Ramos (cell line): ENCODE measurements at regions not wholly inside any gene's neighbourhood (a gene's known extent, or its start where the extent isn't known, plus 50 kb on each side); places are given as distances from the start of the nearest gene placed in this dataset.

Experiments used
- in situ Hi-C: fragments of 300-500 bp; cut with MboI; formaldehyde crosslinking; loops from one replicate; pipeline ENCODE4 v1.14.3; 2022; ENCODE audit warnings: low sequenced_read_pairs; ENCODE audit not compliant: unreplicated experiment

DNA sequence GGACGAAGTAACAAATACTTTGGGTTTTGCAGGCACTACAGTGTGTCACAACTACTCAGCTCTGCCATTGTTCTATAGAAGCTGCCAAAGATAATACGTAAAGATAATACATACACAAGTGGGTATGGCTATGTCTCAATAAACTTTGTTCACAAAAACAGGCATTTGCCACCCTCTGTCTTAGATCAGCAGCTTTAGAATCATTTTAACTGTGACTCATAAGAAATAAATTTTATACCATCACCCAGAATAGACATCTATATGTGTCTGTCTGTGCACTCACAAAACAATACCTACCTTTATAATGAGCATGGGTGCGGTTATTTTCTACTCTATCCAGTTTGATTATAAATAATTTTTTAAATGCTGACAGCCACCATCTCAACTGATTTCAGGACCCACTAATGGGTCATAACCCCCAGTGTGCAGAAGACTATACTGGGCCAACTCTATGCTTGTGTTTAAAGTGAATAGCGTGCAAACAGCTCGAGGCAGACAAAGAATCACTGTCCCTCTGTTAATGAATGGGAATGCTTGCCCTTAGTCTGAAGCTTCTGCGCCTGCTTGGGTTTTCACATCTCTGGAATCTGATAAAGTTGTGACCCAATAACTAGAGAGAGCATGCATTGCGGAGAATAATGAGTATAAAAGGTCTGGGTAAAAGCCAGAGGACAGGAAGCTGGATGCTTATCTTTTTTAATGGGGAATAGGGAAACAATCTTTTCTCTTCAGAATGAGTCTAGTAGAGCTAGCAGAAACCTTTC is 216.2 kb downstream of the PLPP3 start:
- in situ Hi-C loops = no loop called here

DNA sequence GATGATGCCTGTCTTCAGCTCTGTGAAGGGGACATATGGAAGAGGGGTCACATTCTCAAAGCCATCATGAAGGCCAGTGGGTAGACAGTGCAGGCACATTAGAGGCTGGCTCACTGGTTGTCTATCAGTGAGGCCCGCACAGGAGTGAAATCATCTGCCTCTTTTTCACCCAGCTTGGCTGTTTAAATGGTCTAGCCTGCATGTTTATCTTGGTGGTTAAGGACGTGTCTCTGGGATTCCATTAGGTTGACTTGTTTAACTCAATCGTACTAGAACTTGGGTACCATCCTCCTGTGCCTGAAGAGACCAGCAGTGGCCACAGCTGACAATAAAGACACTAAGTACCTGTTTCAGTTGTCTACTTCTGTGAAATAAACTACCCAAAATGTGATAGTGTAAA is 219.3 kb downstream of the PLPP3 start:
- in situ Hi-C loops = no loop called here

DNA sequence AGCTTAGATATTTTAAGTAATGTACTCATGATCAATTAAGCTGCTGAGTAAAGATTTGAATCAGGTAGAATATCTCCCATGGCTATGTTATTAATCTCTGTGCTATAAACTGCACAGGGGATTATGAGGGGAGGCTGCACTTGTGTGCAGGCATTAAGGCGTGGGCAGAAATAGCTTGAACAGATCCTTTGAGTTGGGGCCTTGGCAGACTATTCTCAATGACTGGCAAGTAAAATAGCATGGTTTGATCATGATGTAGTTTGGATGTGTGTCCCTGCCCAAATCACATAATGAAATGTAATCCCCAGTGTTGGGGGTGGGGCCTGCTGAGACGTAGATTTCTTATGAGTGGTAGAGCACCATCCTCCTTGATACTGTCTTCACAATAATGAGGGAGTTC is 220.3 kb downstream of the PLPP3 start:
- in situ Hi-C loops = no loop called here

DNA sequence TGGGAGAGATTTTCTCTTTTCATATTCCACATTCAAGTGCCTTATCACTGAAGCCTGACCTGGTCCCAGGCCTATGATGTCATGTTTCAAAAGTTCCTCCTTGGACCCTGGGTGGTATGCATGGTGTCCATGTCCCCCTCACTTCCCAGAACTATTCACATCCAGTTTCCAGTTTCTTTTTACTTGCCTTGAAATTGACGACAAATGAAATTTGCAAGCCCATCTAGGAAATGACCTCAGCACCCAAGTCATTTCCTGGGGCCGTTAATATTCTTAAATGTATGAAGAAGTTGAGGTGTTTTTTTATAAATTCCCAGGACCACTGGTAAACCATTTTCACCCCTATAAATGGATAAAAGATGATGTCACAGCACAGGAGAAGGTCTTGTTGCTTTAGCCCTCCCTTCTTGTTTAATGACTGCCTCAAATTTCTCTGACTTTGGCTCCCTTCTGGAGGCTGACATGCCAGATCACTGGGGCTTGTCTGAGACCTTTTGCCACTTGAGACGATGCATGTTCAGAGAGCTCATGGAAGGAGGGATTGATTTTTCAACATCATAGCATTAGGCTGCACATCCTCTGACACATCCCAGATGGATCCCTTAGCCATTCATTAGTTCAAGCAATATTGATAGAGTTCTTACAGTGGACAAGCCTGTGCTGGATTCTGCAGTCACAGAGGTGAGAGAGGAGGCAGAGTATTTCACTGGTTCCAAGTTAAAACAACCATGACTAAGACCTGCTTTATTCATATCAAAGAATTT is 221.3 kb downstream of the PLPP3 start:
- in situ Hi-C loops = no loop called here

DNA sequence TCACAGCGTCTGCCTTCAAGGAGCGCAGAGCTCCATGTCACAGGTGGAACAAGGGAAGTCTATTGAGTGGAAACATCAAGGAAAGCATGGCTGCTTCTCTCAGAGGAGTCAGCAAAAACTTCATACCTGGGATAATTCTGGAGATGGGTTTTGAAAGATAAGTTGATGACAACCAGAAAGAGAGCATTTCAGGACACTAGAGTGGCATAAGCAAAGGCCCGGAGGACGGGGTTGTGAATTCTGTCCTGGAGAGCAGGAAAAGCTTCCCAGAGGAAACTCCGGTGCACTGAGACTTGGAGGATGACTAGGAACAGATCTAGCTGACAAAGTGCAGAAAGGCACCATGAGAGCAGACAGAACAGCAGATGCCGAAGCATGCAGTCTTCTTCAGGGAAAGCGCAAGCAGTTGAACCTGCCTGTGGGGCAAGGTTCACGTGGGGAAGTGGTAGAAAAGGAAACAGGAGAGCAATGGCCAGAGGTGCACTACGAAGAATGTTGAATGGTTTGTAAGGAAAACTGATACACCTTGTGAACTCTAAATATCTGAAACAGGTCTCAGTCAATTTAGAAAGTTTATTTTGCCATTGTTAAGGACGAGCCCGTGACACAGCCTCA is 222.9 kb downstream of the PLPP3 start:
- in situ Hi-C loops = no loop called here

- in situ Hi-C loops = no loop called here
Observed at GRCh38 chr1:56355918-56356317, 223.4 kb downstream of the PLPP3 start.

- in situ Hi-C loops = no loop called here
Observed at GRCh38 chr1:56355422-56355821, 223.9 kb downstream of the PLPP3 start.

- in situ Hi-C loops = no loop called here
Observed at GRCh38 chr1:56345831-56346230, 233.5 kb downstream of the PLPP3 start.

DNA sequence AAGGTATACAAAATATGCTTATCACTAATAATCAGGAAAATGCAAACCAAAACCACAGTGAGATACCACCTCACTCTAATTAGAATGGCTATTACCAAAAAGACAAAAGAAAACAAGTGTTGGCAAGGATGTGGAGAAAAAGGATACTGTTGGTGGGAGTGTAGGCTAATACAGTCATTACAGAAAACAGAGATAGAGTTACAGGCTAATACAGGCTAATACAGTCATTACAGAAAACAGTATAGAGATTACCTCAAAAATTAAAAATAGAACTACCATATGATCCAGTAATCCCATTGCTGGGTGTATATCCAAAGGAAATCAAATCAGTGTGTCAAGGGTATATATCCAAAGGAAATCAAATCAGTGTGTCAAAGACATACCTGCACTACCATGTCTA is 238.4 kb downstream of the PLPP3 start:
- in situ Hi-C loops = no loop called here

DNA sequence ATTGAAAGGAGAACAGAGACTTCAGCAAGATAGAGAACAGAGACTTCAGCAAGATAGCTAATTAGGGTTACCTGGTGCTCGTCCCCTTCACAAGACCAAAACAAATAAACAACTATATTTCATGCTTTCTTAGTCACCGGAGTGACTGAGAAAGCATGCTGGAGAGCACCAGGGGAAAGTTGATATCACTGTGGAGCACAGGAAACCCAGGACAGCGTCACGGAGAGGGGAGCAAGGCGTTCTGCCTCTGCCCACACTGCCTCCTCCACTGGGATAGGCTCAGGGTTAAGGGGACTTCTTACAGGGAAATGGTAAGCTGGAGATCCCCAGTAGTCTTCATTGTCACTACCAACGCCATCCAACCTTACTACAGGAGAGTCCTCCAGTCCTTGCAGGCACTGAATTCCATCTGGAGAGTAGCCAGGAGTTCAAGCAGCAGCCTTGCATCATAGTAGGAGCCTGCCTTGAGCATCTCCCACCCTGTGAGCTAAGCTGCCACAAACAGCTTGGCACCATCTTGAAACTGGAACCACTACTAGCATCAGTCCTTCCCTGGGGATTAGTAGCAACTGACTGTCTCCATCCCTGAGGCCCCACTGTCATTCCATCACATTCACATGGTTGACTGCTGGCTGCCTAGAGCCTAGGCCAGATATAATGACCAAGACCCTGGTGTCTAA is 239.4 kb downstream of the PLPP3 start:
- in situ Hi-C loops = no loop called here

GRCh38 chr1:56339093-56339492 is 240.3 kb downstream of the PLPP3 start:
- in situ Hi-C loops = no loop called here

GRCh38 chr1:56336982-56337381 is 242.4 kb downstream of the PLPP3 start:
- in situ Hi-C loops = no loop called here

DNA sequence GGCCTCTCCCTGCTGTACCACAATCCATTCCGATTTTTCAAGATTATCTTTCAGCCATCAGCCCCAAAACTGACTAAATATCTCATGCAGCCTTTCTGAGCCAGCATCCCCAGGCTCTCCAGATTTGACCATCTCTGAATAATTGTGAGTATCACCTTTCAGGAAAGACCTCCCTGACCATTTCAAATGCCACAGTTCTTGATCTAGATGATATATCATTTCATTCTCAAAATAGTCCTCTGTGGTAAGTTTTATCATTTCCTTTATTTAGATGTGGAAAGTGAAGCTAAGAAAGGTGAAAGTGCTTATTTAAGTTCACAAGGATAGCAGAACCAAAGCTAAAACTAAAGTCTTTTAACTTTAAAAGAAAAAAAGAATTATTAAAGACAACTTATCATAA is 244.0 kb downstream of the PLPP3 start:
- in situ Hi-C loops = no loop called here

DNA sequence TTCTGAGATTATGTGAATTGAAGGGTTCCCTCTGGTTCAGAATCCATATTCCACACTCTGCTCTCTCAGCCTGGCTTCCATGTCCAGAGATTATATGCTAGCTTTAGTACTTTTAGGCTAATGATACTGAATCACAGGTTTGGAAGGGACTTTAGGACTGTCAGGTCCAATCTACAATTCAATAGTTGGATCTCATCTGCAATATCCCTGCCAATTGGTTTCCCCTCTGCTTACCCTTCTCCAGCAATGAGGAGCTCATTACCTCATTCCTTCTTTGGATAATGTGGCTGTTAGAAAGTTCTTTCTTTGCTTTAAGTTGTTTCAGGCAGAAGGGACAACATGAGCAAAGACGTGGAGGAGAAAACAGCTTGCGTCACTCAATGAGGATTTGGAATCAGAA is 245.3 kb downstream of the PLPP3 start:
- in situ Hi-C loops = no loop called here

GRCh38 chr1:56333461-56333860 is 245.9 kb downstream of the PLPP3 start:
- in situ Hi-C loops = no loop called here

GRCh38 chr1:56331892-56332567 is 247.3 kb downstream of the PLPP3 start:
- in situ Hi-C loops = no loop called here

DNA sequence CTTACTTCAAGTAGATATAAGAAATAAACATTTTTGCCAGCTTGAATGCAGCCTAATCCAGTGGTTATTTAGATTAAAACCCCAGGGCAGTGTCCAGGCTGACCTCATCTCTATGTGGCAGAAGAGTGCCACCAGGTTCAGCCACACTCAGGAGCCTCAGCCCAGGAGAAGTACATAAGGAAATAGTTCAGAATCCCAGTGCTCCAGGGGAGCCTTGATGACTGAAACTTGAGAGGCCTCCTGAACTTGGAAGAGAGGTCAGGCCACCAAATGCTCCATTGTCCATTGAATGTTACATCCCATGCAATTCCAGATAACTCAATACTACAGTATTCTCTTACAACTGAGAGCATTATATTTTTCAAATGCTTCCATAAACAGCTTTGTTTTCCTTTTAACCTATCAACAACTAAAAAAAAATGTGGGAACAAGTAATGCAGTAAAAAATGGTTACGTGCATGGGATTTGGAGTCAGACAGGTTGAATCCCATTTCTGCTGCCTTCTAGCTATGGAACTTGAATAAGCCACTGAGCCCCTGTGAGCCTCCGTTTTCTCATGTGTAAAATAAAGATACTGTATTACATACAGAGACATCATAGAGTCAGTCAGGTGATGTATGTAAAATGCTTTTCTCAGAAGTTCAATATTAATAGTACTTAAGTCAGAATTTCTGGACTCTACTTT is 248.0 kb downstream of the PLPP3 start:
- in situ Hi-C loops = no loop called here

- in situ Hi-C loops = no loop called here
Observed at GRCh38 chr1:56330391-56331026, 248.9 kb downstream of the PLPP3 start.

DNA sequence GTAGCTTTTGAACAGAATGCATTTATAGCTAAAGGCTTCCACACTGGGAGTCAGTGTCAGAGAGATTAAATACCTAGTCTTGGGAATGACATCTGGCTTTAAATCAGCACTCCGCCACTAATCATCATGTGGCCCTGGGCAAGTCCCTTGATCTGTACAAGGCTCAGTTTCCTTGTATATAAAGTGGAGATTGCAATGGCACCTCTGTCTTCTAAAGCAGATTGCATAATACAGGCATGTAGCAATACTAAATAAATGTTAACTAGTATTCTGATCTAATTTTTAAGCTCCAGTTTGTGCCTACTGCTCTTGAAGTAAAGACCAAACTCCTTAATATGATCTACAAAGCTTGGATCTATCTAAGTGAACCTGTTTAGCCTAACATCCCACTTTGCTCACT is 249.4 kb downstream of the PLPP3 start:
- in situ Hi-C loops = no loop called here
